CD4-positive, alpha-beta memory T cell (primary cell): ENCODE measurements at regions not wholly inside any gene's neighbourhood (a gene's known extent, or its start where the extent isn't known, plus 50 kb on each side); places are given as distances from the start of the nearest gene placed in this dataset.
"Not testable (repeated sequence)": the region's sequence is repeated elsewhere in the genome, so short reads cannot be mapped to it uniquely, and the experiment has no call there.

ENCODE experiments used
- CTCF ChIA-PET: fragments of 350-600 bp; sonication (Branson Sonifier 250); formaldehyde crosslinking; loops from one replicate; lab custom pipeline; 2021; ENCODE audit warnings: inconsistent platforms; ENCODE audit not compliant: partially characterized antibody; lab: Charles Lee
- POLR2A ChIA-PET: fragments of 350-600 bp; sonication (Branson Sonifier 250); formaldehyde crosslinking; loops from one replicate; lab custom pipeline; 2021; ENCODE audit not compliant: partially characterized antibody; lab: Charles Lee
- DNase-seq, 5 donors: peaks; one replicate each; pipeline versions ENCODE4 v3.0.0 to v3.0.0-alpha.2; 2020 to 2022; ENCODE audit warnings: mixed read lengths in 1 of 5
- H3K27ac ChIP-seq: one replicate; pipeline ENCODE4 v1.7.0; 2013; ENCODE audit warnings: low read depth, low read length
- H3K27me3 ChIP-seq: 2 replicates; pipeline ENCODE4 v1.7.0; 2013; ENCODE audit warnings: mild to moderate bottlenecking, low read length, moderate library complexity; ENCODE audit not compliant: insufficient read depth
- H3K36me3 ChIP-seq: 2 replicates; pipeline ENCODE4 v1.7.0; 2013; ENCODE audit warnings: mild to moderate bottlenecking, low read length, moderate library complexity; ENCODE audit not compliant: insufficient read depth
- H3K4me1 ChIP-seq: 2 replicates; pipeline ENCODE4 v1.7.0; 2013; ENCODE audit warnings: mild to moderate bottlenecking, low read length, moderate library complexity; ENCODE audit not compliant: insufficient read depth
- H3K4me3 ChIP-seq, 2 donors: one replicate each; pipeline ENCODE4 v1.7.0; 2013; ENCODE audit warnings: low read length in 2 of 2, mild to moderate bottlenecking in 1 of 2
- H3K9me3 ChIP-seq, 2 donors: one replicate each; pipeline ENCODE4 v1.7.0; 2013; ENCODE audit warnings: low read length in 2 of 2, control low read depth in 1 of 2; ENCODE audit not compliant: control insufficient read depth in 1 of 2
- H3K27ac Mint-ChIP-seq, 7 donors: one replicate each; pipeline ENCODE4 v1.8.0; 2020 to 2021; ENCODE audit warnings: mixed read lengths in 7 of 7, mild to moderate bottlenecking in 6 of 7, inconsistent platforms in 3 of 7, moderate library complexity in 3 of 7
- H3K27me3 Mint-ChIP-seq, 2 donors: one replicate each; pipeline ENCODE4 v1.8.0; 2020 to 2021; ENCODE audit warnings: mixed read lengths in 2 of 2
- H3K36me3 Mint-ChIP-seq, 2 donors: one replicate each; pipeline ENCODE4 v1.8.0; 2020 to 2021; ENCODE audit warnings: mixed read lengths in 2 of 2, inconsistent platforms in 1 of 2, mild to moderate bottlenecking in 1 of 2
- H3K4me1 Mint-ChIP-seq, 4 donors: one replicate each; pipeline ENCODE4 v1.8.0; 2020 to 2021; ENCODE audit warnings: mixed read lengths in 4 of 4, mild to moderate bottlenecking in 1 of 4
- H3K4me3 Mint-ChIP-seq, 8 donors: one replicate each; pipeline ENCODE4 v1.8.0; 2020 to 2021; ENCODE audit warnings: mixed read lengths in 8 of 8, mild to moderate bottlenecking in 7 of 8, moderate library complexity in 6 of 8, inconsistent platforms in 3 of 8
- H3K9me3 Mint-ChIP-seq, 8 donors: one replicate each; pipeline ENCODE4 v1.8.0; 2020 to 2021; ENCODE audit warnings: mixed read lengths in 8 of 8, mild to moderate bottlenecking in 5 of 8, inconsistent platforms in 3 of 8, moderate library complexity in 1 of 8
- intact Hi-C: fragments of 100-400 bp; cut with micrococcal nuclease; formaldehyde crosslinking; loops from one replicate; pipeline ENCODE4 v1.15.1; 2023

DNA sequence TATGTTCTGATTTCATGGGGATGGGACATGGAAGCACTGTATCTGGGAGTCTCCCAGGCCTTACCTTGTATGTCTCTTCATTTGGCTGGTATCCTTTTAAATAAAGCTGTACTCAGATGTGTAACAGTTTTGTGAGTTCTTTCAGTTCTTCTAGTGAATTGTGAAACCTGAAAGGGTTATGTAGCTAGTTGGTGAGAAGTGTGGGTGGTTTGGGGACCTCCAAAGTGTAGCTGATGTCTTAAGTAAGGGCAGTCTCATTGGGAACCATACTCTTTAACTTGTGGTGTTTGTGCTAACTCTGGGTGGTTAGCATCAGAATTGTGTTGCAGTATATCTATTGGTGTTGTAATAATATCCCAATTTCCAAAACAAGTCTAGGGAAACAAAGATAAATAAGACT lies 166.9 kb upstream of the CCNH start:
- ChIA-PET POLR2A (no interaction called here), CTCF (no interaction called here)
- Mint-ChIP-seq H3K9me3 (peaks cover 0 to 4% (median 0%) of the 10 kb centered on the region in 8 donors), H3K4me1 (no peaks in the 10 kb centered on the region), H3K4me3 (no peak overlapping the region), H3K27me3 (peaks cover 1 to 2% of the 10 kb centered on the region in 2 donors), H3K27ac (no peak overlapping the region), H3K36me3 (no peaks in the 10 kb centered on the region)
- no peaks in the 10 kb centered on the region for H3K27me3 ChIP-seq
- intact Hi-C loops, result no loop called here
- no peak overlapping the region for H3K27ac ChIP-seq
- H3K4me1 ChIP-seq, result no peaks in the 10 kb centered on the region
- H3K36me3 ChIP-seq, result no peaks in the 10 kb centered on the region
- no peak overlapping the region for H3K4me3 ChIP-seq
- H3K9me3 ChIP-seq, result no peaks in the 10 kb centered on the region
- no peak for DNase-seq

DNA sequence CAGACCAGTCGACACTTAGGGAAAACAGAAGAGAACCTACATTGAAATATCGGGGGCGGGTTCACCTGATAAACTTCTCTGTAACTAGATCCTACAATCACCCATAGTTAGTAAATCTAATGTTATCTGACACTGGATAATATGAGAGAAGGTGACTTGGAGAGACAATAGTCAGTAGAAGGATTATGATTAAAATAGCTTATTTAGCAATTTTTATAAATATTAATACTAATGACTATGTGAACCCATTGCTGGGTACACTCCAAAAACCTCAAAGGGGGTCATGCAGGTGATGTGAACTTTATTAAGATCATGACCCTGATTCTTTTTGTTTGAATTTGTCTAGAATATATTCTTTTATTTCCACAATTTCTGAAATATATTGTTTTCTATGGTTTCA lies 164.1 kb upstream of the CCNH start:
- no peak overlapping the region for H3K27ac ChIP-seq
- Mint-ChIP-seq H3K27ac (no peak overlapping the region), H3K4me1 (no peaks in the 10 kb centered on the region), H3K4me3 (no peak overlapping the region), H3K27me3 (peaks cover 0 to 2% of the 10 kb centered on the region in 2 donors), H3K9me3 (no peaks in the 10 kb centered on the region), H3K36me3 (no peaks in the 10 kb centered on the region)
- DNase-seq, result no peak
- no peaks in the 10 kb centered on the region for H3K27me3 ChIP-seq
- POLR2A ChIA-PET, result no interaction called here
- H3K4me1 ChIP-seq, result no peaks in the 10 kb centered on the region
- no peaks in the 10 kb centered on the region for H3K36me3 ChIP-seq
- intact Hi-C loops, result no loop called here
- H3K9me3 ChIP-seq, result no peaks in the 10 kb centered on the region
- CTCF ChIA-PET, result no interaction called here
- no peak overlapping the region for H3K4me3 ChIP-seq

DNA sequence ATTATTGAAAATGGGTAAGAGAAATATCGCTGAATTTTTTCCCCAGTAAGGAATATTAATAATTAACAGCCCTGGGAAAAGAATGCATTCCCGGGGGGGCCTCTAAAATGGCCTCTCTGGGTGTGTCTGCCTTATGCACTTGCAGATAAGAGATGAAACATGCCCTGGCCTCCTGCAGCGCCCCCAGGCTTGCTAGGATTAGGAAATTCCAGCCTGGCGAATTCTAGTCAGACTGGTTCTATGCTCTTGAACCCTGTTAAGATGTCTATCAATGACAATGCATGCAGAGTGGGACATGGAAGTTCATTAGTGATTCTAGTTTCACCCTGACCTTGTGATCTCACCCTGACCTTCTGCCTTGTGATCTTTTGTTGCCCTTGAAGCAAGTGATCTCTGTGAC lies 163.6 kb upstream of the CCNH start:
- H3K36me3 Mint-ChIP-seq, H3K9me3 Mint-ChIP-seq: not testable (repeated sequence)

DNA sequence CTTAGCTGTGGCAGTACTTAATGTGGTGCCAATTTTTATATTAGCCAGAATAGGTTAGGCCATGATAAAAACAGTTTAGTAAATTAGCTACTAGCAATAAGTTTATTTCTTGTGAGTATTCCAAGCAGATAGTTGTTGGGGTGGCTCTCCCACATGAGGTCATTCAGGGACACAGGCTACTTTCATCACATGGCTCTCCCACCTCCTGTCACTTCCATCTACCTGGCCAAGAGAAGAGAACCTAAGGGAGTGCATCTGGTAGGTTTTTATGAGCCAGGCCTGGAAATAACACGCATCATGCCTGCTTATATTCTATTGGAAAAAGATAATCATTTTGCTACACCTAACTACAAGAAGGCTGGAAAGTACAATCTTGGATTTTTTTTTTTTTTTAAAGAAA lies 161.4 kb upstream of the CCNH start:
- no peak overlapping the region for H3K27ac ChIP-seq
- intact Hi-C loops, result no loop called here
- H3K36me3 ChIP-seq, result no peaks in the 10 kb centered on the region
- ChIA-PET POLR2A (no interaction called here), CTCF (no interaction called here)
- H3K36me3 Mint-ChIP-seq, result no peaks in the 10 kb centered on the region
- no peaks in the 10 kb centered on the region for H3K27me3 ChIP-seq
- H3K4me1 ChIP-seq, result no peaks in the 10 kb centered on the region
- H3K27ac Mint-ChIP-seq, result no peak overlapping the region
- DNase-seq, result no peak
- no peak overlapping the region for H3K4me3 ChIP-seq
- no peaks in the 10 kb centered on the region for H3K27me3 Mint-ChIP-seq
- H3K4me1 Mint-ChIP-seq, result no peaks in the 10 kb centered on the region
- H3K9me3 ChIP-seq, result no peaks in the 10 kb centered on the region
- no peak overlapping the region for H3K4me3 Mint-ChIP-seq
- no peaks in the 10 kb centered on the region for H3K9me3 Mint-ChIP-seq

More for the DNA sequence above, 163.6 kb upstream of the CCNH start:
- H3K4me1 ChIP-seq, H3K36me3 ChIP-seq, H3K9me3 ChIP-seq, H3K4me3 Mint-ChIP-seq, H3K4me1 Mint-ChIP-seq, H3K4me3 ChIP-seq, H3K27me3 Mint-ChIP-seq, intact Hi-C loops, POLR2A ChIA-PET, H3K27me3 ChIP-seq, CTCF ChIA-PET, H3K27ac ChIP-seq, H3K27ac Mint-ChIP-seq: not testable (repeated sequence)
- peak in 1 of 5 donors; percentile 3 for DNase-seq

DNA sequence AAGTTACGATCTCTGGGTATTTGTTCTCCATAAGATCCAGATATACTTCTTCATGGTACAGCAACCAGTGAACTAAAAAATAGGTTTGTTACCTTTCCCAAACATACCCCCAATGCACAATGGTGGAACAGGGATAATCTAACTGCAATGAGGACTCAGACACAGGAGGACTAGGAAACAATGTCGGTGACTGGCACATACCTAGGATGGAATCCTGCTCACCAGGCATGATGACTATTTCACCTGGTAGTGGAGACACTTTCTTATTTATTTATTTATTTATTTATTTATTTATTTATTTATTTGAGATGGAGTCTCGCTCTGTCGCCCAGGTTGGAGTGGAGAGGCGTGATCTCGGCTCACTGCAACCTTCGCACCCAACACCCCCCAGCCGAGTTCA lies 159.9 kb upstream of the CCNH start:
- CTCF ChIA-PET, result no interaction called here
- no peaks in the 10 kb centered on the region for H3K9me3 Mint-ChIP-seq
- intact Hi-C loops, result no loop called here

DNA sequence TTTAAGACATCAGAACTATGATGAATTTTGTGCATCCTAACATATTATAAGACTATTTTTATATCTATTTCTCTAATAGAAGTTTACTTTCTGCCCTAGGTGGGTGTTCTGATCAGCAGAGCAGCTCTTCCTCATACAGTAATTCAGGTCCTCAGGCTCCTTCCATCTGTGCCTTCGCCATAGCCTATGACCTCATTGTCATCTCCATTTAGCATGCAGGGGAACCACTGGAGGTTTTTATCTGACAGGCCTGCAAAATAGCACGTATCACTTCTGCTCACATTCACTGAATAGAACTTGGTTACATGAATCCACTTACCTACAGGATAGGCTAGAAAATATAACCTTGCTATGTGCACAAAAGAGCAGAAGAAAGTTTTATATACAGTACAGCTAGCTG lies 159.4 kb upstream of the CCNH start:
- ChIA-PET CTCF (no interaction called here), POLR2A (no interaction called here)
- H3K9me3 ChIP-seq, result no peaks in the 10 kb centered on the region
- H3K9me3 Mint-ChIP-seq, result no peaks in the 10 kb centered on the region
- H3K36me3 Mint-ChIP-seq, result no peaks in the 10 kb centered on the region
- no peaks in the 10 kb centered on the region for H3K27me3 Mint-ChIP-seq
- intact Hi-C loops, result no loop called here
- no peak overlapping the region for H3K4me3 Mint-ChIP-seq
- no peak overlapping the region for H3K4me3 ChIP-seq
- no peaks in the 10 kb centered on the region for H3K36me3 ChIP-seq
- H3K27ac Mint-ChIP-seq, result no peak overlapping the region
- H3K27ac ChIP-seq, result no peak overlapping the region
- no peak for DNase-seq
- no peaks in the 10 kb centered on the region for H3K27me3 ChIP-seq
- H3K4me1 Mint-ChIP-seq, result no peaks in the 10 kb centered on the region
- no peaks in the 10 kb centered on the region for H3K4me1 ChIP-seq

More for the DNA sequence above, 159.9 kb upstream of the CCNH start:
- Histone ChIP-seq H3K4me3 (no peak overlapping the region), H3K27ac (no peak overlapping the region), H3K9me3 (no peaks in the 10 kb centered on the region), H3K4me1 (no peaks in the 10 kb centered on the region), H3K27me3 (no peaks in the 10 kb centered on the region), H3K36me3 (no peaks in the 10 kb centered on the region)
- POLR2A ChIA-PET, result no interaction called here
- Mint-ChIP-seq H3K4me3 (no peak overlapping the region), H3K27ac (no peak overlapping the region), H3K4me1 (no peaks in the 10 kb centered on the region), H3K27me3 (no peaks in the 10 kb centered on the region), H3K36me3 (no peaks in the 10 kb centered on the region)
- no peak for DNase-seq

DNA sequence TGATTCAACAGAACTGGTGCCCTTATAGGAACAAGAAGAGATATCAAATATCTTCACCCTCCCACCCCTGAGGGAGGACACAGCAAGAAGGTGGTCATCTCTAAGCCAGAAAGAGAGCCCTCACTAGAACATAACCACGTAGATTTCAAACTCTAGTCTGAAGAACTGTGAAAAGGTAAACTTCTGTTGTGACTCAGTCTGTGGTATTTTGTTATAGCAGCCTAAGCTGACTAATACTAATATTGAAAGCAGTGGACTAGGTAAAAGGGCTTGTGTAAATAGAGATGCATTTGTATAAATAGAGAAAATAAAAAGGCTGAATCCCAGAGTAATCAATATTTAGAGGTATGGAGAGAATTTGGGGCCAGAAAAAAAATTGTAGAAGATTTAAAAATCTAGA lies 157.6 kb upstream of the CCNH start:
- H3K4me1 Mint-ChIP-seq, result no peaks in the 10 kb centered on the region
- Histone ChIP-seq H3K27me3 (no peaks in the 10 kb centered on the region), H3K9me3 (no peaks in the 10 kb centered on the region), H3K4me3 (no peak overlapping the region), H3K36me3 (no peaks in the 10 kb centered on the region), H3K4me1 (no peaks in the 10 kb centered on the region), H3K27ac (no peak overlapping the region)
- H3K9me3 Mint-ChIP-seq, result no peaks in the 10 kb centered on the region
- no peaks in the 10 kb centered on the region for H3K36me3 Mint-ChIP-seq
- no peak overlapping the region for H3K27ac Mint-ChIP-seq
- no peak for DNase-seq
- peaks cover 0 to 4% of the 10 kb centered on the region in 2 donors for H3K27me3 Mint-ChIP-seq
- CTCF ChIA-PET, result no interaction called here
- POLR2A ChIA-PET, result no interaction called here
- no peak overlapping the region for H3K4me3 Mint-ChIP-seq
- intact Hi-C loops, result no loop called here

DNA sequence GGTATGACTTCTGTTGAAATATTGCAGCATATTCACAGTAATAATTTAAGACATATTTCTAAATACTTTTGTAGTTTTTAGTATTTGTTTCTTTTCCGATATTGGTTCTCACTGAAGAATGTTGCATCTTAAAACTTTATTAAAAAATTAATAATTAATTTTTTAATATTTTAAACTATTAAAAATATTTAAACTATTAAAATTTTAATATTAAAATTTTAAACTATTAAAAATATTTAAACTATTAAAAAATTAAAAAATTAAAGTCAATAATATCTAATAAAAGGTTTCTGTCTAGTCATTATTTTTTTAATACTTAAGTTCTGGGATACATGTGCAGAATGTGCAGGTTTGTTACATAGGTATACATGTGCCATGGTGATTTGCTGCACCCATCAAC lies 149.3 kb upstream of the CCNH start:
- ChIA-PET POLR2A (no interaction called here), CTCF (no interaction called here)
- peaks cover 0 to 6% (median 0%) of the 10 kb centered on the region in 8 donors for H3K9me3 Mint-ChIP-seq
- H3K27me3 ChIP-seq, result no peaks in the 10 kb centered on the region
- H3K27ac ChIP-seq, result no peak overlapping the region
- no peak overlapping the region for H3K27ac Mint-ChIP-seq
- peaks cover 4 to 5% of the 10 kb centered on the region in 2 donors for H3K27me3 Mint-ChIP-seq
- H3K4me3 Mint-ChIP-seq, result no peak overlapping the region
- no peaks in the 10 kb centered on the region for H3K9me3 ChIP-seq
- DNase-seq, result no peak
- no peaks in the 10 kb centered on the region for H3K4me1 Mint-ChIP-seq
- H3K36me3 ChIP-seq, result no peaks in the 10 kb centered on the region
- H3K36me3 Mint-ChIP-seq, result no peaks in the 10 kb centered on the region
- intact Hi-C loops, result no loop called here
- no peaks in the 10 kb centered on the region for H3K4me1 ChIP-seq
- H3K4me3 ChIP-seq, result no peak overlapping the region
